GM12864 (cell line): ENCODE measurements at regions not wholly inside any gene's neighbourhood (a gene's known extent, or its start where the extent isn't known, plus 50 kb on each side); places are given as distances from the start of the nearest gene placed in this dataset.
"Not testable (repeated sequence)": the region's sequence is repeated elsewhere in the genome, so short reads cannot be mapped to it uniquely, and the experiment has no call there.

ENCODE experiments used
- DNase-seq: peaks from one replicate; pipeline ENCODE4 v3.0.0-alpha.2; 2011; ENCODE audit warnings: low read depth
- H3K4me3 ChIP-seq: 2 replicates; pipeline ENCODE4 v1.5.1; 2011; ENCODE audit warnings: mild to moderate bottlenecking, low read depth, low read length, control low read depth
- TF ChIP-seq, protein P1 (sequence below): IDR thresholded peaks from 2 replicates; pipeline ENCODE4 v1.5.1; 2011; ENCODE audit warnings: low read depth, mild to moderate bottlenecking, moderate library complexity, low read length, control low read depth, inconsistent platforms; ENCODE audit errors: missing control alignments

DNA sequence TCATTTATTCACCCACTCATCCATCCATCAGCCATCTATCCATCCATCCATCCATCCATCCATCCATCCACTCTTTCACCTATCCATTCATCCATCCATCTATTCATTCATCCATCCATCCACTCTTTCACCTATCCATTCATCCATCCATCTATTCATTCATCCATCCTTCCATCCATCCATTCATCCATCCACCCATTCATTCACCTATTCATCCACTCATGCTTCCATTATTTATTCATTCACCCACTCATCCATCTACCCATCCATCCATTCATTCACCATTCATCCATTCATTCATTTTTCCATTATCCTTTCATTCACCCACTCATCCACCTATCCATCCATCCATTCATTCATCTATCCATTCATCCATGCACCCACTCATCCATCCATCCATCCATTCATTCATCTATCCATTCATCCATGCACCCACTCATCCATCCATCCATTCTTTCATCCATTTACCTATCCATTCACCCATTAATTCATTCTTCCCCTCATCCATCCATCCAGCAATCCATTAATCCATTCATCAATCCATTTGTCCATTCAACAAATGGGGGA, 360.9 kb downstream of the ADGRD1 start:
- H3K4me3 ChIP-seq: no peak overlapping the region
- no peak for DNase-seq
- TF ChIP-seq, protein P1, sequence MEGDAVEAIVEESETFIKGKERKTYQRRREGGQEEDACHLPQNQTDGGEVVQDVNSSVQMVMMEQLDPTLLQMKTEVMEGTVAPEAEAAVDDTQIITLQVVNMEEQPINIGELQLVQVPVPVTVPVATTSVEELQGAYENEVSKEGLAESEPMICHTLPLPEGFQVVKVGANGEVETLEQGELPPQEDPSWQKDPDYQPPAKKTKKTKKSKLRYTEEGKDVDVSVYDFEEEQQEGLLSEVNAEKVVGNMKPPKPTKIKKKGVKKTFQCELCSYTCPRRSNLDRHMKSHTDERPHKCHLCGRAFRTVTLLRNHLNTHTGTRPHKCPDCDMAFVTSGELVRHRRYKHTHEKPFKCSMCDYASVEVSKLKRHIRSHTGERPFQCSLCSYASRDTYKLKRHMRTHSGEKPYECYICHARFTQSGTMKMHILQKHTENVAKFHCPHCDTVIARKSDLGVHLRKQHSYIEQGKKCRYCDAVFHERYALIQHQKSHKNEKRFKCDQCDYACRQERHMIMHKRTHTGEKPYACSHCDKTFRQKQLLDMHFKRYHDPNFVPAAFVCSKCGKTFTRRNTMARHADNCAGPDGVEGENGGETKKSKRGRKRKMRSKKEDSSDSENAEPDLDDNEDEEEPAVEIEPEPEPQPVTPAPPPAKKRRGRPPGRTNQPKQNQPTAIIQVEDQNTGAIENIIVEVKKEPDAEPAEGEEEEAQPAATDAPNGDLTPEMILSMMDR: no peak

DNA sequence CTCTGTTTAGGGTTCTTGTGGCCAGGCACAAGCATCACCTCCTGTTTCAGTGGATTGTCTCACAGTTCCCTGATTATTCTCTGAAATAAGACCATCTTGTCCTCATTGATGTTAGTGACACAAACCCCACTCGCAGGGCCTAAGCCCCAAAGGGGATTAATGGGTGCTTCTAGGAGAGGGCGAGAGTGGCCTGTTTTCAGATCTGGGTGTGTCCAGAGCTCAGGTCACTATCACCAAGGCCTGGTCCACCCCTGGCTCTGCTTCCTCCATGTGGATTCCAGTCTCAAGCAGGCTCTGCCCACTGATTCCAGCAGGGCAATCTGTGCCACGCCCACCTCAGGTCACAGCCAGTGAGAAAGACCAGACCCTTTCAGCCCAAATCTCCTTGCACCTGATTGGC, 361.9 kb downstream of the ADGRD1 start:
- TF ChIP-seq, protein P1: no peak
- DNase-seq: no peak
- no peak overlapping the region for H3K4me3 ChIP-seq

DNA sequence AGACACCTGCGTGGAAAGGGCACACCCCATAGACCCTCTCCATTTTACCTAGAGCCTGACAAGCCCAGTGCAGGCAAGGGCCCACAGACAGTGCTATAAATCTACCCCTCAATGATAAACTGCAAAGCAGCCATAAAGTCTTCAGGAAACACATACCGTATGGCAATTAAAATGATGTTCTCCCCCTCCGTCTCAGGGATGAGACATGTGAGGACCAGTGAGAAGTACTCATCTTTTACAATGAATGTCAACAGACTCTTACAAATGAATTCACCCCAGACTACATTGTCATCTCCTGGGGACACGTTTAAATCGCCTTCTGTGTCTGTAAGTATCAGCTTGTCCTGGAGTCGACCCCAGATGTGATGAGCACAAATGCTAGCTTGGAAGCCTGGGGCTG, 362.7 kb downstream of the ADGRD1 start:
- no peak for DNase-seq
- no peak overlapping the region for H3K4me3 ChIP-seq
- TF ChIP-seq, protein P1: no peak

DNA sequence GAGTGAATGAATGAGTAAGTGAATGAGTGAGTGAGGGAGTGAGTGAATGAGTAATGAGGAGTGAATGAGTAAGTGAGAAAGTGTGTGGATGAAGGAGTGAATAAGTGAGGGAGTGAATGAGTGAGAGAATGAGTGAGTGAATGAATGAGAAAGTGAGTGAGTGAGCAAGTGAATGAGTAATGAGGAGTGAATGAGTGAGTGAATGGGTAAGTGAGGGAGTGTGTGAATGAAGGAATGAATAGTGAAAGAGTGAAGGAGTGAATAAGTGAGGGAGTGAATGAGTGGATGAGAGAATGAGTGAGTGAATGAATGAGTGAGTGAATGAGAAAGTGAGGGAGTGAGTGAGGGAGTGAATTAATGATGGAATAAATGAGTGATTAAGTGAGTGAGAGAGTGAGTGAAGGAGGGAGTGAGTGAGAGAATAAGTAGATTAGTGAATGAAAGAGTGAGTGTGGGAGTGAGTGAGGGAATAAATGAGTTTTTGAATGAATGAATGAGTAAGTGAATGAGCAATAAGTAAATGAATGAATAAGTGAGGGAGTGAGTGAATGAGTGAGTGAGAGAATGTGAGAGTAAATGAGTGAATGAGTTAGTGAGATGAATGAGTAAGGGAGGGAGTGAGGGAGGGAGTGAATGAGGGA, 364.5 kb downstream of the ADGRD1 start:
- no peak overlapping the region for H3K4me3 ChIP-seq
- no peak for DNase-seq
- TF ChIP-seq, protein P1: no peak

DNA sequence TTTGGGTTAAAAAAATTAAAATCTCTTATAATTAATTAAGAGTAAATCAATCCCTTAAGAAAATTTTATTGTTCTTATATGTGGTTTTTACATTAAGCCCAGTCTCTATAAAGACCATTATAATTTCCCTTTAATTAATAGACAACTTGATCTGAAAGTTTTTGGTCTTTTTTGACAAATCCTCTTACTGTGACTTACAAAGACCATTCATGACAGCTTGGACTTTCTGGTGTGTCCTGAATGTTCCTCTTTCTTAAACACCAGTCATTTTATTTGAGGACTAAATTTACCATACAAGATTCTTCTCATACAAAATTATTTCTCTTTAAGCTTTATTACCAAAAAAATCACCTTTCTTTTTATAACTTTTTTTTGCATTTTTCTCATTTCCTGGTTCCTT, 368.3 kb downstream of the ADGRD1 start:
- TF ChIP-seq, protein P1: no peak
- H3K4me3 ChIP-seq: no peak overlapping the region
- DNase-seq: no peak

DNA sequence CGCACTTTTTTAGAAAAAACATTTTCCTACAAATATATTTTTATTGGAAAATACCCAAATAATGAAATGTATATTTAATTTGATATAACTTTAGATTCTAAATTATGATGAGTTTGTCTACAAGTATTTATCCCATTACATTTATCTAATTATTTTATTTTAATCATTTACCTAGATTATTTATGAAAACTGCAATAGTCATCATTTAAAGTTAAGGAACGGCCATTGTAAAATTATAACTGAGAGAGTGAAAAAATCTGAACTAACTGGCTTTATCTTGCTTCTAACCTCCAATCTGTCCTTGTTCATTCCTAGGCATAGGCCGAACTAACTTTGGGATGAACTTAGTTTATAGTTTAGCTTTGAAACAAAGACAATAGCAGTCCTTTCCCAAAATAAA, 368.8 kb downstream of the ADGRD1 start:
- DNase-seq, H3K4me3 ChIP-seq: not testable (repeated sequence)

DNA sequence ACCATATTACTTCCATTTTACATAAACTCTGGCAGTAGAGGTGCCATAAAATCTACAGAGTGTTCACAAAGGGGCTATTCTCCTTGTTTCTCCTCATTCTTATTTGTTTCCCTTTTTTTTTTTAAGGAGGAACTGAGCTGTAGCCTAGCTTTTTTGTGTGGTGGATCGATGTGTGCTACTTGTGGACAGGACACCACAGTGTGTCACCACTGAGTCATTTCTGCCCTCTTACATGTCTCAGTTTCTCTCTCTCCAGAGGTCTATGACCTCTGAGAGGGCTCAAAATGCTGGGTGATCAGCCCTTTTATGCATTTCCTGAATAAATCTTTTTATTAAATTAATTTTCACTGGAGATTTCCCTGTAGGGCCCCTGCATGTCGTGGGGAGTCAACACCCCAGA, 370.2 kb downstream of the ADGRD1 start:
- H3K4me3 ChIP-seq: no peak overlapping the region
- TF ChIP-seq, protein P1: no peak
- no peak for DNase-seq
